Inflammatory macrophage treated with lipopolysaccharide for 4 hours (primary cell): ENCODE measurements at regions not wholly inside any gene's neighbourhood (a gene's known extent, or its start where the extent isn't known, plus 50 kb on each side); places are given as distances from the start of the nearest gene placed in this dataset.

Experiments
- DNase-seq: peaks from one replicate; pipeline ENCODE4 v3.0.0-alpha.2; 2020

- DNase-seq, result no peak
These were observed 624.2 kb downstream of the PLPP3 start for GRCh38 chr1:55955016-55955621.

GRCh38 chr1:55951291-55951690, 628.1 kb downstream of the PLPP3 start:
- no peak for DNase-seq

GRCh38 chr1:55947446-55947845, 631.9 kb downstream of the PLPP3 start:
- no peak for DNase-seq

- no peak for DNase-seq
These were observed 635.5 kb downstream of the PLPP3 start for GRCh38 chr1:55943721-55944435.

DNA sequence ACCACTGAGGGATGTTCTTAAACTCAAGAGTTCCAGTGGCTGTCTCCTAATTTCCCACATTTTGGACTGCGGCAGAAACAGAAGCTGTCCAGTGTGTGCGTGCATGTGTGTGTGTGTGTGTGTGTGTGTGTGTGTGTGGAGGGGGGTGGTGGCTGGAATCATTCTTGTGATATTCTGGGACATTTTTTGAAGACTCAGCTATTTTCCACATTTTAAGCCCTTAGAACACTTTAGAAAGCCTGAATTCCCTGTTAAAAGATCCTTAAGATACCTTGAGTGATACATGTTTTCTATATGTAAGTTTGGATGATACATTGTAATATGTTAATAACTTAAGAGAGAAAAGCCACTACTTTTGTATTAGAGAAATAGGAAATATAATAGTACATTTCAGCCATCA, 636.4 kb downstream of the PLPP3 start:
- DNase-seq, result no peak

GRCh38 chr1:55939866-55940265, 639.5 kb downstream of the PLPP3 start:
- DNase-seq, result no peak

DNA sequence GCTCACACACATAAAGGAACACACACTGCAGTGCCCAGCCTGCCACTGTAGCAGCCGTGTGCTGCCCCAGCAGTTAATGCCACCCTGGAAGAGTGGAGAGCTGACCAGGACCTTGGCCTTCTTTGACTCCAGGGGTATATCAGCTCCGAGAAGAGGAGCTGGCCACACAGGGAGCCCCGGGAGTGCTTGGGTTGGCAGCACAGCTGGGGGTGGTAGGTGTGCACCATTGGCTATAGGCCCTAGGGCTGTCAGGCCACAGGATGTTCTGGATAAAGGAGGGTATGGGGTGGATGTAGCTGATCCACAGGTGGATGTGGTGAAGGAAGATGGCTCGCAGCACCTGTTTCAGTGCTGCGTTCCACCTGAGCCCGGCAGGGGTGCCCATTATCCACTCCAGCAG, 640.5 kb downstream of the PLPP3 start:
- no peak for DNase-seq

GRCh38 chr1:55938376-55938850, 641.0 kb downstream of the PLPP3 start:
- no peak for DNase-seq

- DNase-seq, result no peak
These were observed 641.5 kb downstream of the PLPP3 start for GRCh38 chr1:55937840-55938375.

- no peak for DNase-seq
These were observed 644.1 kb downstream of the PLPP3 start for GRCh38 chr1:55935236-55935635.

GRCh38 chr1:55932402-55932801, 647.0 kb downstream of the PLPP3 start:
- DNase-seq, result no peak

- no peak for DNase-seq
These were observed 648.1 kb downstream of the PLPP3 start for GRCh38 chr1:55931081-55931940.

DNA sequence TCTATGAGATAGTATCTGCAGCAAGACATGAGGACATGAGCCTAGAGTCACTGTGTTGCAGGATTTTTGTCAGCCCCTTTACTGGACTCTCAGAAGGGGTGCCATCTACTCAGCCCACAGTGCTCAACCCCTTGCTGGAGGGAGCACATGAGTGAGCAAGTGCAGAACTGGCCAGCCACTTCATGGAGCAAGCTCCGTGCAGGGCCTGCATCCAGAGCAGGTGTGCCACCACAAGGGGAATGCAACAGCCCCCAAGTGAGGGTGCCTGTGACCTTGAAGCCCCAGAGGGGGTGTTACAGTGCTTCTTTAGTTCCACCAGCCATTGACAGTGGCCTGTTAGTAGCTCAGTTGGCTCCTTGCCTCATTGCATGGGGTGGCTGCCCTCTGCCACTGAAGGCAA, 649.7 kb downstream of the PLPP3 start:
- DNase-seq, result no peak

- no peak for DNase-seq
These were observed 650.8 kb downstream of the PLPP3 start for GRCh38 chr1:55928576-55928975.

DNA sequence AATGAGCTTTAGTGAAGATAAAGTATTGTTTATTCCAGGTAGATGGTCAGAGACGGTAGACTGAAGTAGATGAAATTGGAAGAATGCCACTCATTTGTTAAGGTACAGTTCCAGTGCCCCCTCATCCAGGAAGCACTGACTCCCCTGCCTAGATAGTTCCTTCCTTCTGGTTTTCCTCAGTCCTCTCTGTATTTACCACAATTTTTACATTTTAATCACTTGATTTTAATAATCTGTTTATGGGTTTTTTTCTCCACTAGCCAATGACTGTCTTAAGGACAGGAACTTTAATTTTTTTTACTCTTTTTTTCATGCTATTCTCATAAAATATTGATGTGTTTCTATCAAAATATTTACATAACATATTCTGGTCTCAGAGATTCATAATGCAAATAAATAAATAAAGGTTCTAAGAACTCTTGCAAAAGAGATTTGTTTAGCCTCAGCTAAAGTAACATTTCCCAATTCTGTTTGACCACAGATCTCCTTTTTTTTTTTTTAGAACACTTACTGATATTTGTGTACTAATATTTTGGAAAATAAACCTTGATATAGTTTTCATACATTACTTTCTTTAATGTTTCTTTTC, 651.6 kb downstream of the PLPP3 start:
- DNase-seq, result no peak

DNA sequence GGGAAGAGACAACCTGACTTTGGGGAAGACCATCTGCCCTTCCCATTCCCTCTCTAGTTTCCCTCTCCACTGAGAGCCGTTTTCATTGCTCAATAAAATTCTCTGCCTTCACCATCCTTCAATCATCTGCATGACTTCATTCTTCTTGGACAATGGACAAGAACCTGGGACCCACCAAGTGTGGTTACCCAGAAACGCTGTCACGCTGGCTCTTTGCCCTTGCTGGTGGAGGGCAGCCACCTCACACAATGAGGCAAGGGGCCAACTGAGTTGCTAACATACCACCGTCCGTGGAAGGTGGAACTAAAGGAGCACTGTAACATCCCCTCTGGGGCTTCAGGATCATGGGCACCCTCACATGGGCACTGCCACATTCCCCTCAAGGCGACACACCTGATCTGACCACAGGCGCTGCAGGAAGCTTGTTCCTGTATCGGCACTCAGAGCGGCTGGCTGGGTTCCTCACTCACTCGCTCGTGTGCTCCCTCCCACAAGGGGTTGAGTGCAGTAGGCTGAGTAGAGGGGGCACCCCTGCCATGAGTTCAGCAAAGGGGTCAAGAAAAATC, 652.4 kb downstream of the PLPP3 start:
- DNase-seq, result no peak

- no peak for DNase-seq
These were observed 662.5 kb downstream of the PLPP3 start for GRCh38 chr1:55916907-55917306.

- no peak for DNase-seq
These were observed 662.9 kb downstream of the PLPP3 start for GRCh38 chr1:55916481-55916880.

- no peak for DNase-seq
These were observed 665.8 kb downstream of the PLPP3 start for GRCh38 chr1:55913565-55913964.

DNA sequence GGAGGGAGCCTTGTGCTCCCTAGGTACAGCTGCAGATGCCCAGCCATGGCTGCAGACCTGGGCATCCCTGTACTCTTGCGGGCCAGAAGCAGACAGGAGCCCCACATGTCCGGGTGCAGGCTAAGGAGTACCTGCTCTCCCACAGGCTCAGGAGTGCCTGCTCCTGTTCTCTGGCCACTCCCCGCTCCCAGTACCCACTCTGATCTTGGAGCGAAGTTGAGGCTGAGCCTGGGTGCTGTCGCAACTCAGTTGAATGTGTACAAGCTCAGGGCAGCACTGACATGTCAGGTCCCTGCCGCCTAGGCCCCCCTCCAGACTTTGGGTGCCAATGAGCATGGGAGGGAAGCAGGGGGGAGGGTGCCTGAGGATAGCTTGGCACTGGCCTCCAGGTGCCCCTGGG, 666.9 kb downstream of the PLPP3 start:
- no peak for DNase-seq

- DNase-seq, result no peak
These were observed 674.8 kb downstream of the PLPP3 start for GRCh38 chr1:55904541-55904940.

- DNase-seq, result peak; percentile 72
These were observed 681.2 kb downstream of the PLPP3 start for GRCh38 chr1:55898181-55898580.

- DNase-seq, result no peak
These were observed 681.0 kb upstream of the USP24 start for GRCh38 chr1:55896210-55896609.
